ENCODE measurements at regions not wholly inside any gene's neighbourhood (a gene's known extent, or its start where the extent isn't known, plus 50 kb on each side); places are given as distances from the start of the nearest gene placed in this dataset.

DNA sequence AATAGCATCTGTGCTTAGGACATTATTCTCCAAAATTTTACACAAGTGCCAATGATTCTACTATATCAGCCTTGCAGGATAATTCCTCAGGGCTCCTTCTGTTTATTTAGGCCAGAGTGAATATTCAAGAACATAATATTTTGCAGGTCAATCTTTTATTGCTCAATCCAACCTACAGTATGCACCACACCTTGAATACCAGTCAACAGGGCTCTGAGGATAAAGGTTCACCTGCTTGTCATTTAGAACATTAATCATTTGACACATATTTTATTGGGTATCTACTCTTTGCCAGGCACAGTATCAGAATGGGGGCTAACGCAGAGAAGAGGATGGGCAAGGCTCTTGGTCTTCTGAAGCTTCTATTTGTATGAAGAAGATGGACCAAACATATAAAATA, 66.2 kb upstream of the SHISA3 start:
- H3K4me3 ChIP-seq (ENCODE audit: low read length): no peak overlapping the region
- TF ChIP-seq, protein P1, sequence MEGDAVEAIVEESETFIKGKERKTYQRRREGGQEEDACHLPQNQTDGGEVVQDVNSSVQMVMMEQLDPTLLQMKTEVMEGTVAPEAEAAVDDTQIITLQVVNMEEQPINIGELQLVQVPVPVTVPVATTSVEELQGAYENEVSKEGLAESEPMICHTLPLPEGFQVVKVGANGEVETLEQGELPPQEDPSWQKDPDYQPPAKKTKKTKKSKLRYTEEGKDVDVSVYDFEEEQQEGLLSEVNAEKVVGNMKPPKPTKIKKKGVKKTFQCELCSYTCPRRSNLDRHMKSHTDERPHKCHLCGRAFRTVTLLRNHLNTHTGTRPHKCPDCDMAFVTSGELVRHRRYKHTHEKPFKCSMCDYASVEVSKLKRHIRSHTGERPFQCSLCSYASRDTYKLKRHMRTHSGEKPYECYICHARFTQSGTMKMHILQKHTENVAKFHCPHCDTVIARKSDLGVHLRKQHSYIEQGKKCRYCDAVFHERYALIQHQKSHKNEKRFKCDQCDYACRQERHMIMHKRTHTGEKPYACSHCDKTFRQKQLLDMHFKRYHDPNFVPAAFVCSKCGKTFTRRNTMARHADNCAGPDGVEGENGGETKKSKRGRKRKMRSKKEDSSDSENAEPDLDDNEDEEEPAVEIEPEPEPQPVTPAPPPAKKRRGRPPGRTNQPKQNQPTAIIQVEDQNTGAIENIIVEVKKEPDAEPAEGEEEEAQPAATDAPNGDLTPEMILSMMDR (conservative IDR thresholded peaks at IDR 0.05; ENCODE audit: low read depth, low read length): no peak
- DNase-seq (ENCODE audit: low read depth): no peak

DNA sequence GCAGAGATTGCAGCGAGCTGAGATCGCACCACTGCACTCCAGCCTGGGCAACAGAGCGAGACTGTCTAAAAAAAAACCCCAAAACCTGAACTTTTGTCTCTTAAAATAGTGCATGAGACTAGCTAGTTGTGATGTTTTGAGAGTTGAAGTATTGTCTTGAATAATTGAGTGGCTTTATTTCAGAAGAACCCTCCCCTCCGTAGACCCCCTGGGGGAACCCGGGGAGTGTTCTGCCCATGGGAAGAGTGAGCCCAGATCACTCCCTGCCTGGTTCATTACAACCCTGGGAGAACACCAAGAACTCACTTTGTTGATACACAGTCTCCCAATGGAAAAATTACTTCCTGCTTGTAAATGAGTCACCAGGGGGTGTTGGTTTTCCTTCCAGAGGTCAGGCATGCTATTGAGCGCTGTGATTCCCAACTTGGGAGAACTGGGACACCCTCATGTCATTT, 65.3 kb upstream of the SHISA3 start:
- TF ChIP-seq, protein P1 (conservative IDR thresholded peaks at IDR 0.05; ENCODE audit: low read depth, low read length): no peak
- no peak overlapping the region for H3K4me3 ChIP-seq (ENCODE audit: low read length)
- DNase-seq (ENCODE audit: low read depth): no peak

DNA sequence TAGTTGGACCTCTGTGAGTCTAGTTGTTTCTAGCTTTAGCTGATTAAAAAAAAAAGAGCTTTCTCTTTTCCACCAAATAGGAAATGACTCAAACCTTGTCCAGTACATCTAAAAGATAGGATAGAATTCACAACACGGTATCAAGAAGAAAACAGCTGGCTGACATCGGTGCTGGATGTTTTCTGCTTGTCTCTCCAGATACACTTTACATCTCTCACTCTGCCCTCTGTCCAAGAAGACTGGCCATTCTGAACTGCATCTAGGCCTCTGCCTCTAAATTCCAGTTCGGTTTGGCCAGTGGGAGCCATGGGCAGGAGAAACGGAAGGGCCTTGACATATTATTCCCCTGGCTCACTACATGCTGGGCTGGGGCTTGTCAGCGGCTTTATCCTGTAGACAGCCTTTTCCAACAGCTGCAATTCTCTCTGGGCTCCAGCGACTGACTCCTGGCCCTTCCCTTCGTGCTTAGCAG, 57.3 kb upstream of the SHISA3 start:
- TF ChIP-seq, protein P1 (conservative IDR thresholded peaks at IDR 0.05; ENCODE audit: low read depth, low read length): no peak
- no peak for DNase-seq (ENCODE audit: low read depth)
- no peak overlapping the region for H3K4me3 ChIP-seq (ENCODE audit: low read length)

DNA sequence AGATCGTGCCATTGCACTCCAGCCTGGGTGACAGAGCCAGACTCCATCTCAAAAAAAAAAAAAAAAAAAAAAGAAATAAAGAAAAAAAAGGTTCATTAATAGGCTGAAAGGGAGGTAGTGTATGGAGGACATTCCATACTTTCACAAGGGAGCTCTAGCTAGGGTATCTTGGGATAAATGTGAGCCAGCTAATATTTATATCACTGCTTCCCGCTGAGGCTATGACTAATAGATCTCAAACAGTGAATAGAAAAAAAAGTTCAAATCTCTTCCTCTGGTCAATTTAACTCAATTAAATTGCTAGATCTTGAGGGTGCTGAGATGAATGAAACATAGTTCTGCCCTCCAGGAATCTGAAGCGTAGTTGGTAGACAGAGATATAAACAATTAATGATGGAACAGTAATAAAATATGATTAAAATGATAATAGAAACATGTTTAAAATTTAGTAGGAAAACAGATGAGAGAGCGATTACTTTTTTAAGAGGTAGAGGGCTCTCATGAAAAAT, 55.7 kb upstream of the SHISA3 start:
- DNase-seq (ENCODE audit: low read depth): no peak
- TF ChIP-seq, protein P1 (conservative IDR thresholded peaks at IDR 0.05; ENCODE audit: low read depth, low read length): no peak
- no peak overlapping the region for H3K4me3 ChIP-seq (ENCODE audit: low read length)

DNA sequence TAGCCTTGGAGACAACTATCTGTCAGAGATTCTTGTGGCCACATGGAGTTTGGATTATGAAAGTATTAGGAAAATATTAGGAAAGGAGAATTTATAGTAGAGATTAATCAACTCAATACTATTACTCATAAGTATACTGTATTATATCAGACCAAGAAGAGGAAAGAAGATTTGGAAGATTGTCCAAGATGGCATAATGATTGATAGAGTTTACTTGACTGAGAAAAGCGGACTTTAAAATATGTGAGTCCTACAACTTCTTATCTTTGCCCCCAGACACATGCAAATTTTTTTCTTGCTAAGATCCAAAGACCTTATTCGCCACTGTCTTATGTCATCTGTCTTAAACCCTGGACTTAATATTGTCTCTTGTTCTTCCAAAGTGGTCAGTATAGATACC, 54.8 kb upstream of the SHISA3 start:
- DNase-seq (ENCODE audit: low read depth): no peak
- TF ChIP-seq, protein P1 (conservative IDR thresholded peaks at IDR 0.05; ENCODE audit: low read depth, low read length): no peak
- H3K4me3 ChIP-seq (ENCODE audit: low read length): no peak overlapping the region

DNA sequence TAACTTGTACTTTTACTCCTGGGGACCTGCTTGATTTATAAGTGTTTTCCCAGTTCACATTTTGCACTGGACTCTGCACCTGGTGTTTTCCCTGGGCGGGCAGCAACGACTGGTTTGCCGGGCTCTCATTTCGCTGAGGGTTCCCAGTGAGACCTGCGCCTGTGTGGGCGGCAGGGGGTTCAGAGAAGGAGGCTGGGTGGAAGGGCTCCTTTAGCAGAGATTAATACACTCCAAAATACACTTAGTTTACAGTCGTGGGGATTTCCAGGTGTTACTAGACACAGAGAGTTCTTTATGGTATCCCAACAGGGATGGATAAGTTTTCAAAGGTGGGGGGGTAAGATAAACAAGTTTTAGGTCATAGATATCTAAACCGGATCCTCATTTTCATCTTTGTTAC, 53.0 kb upstream of the SHISA3 start:
- no peak overlapping the region for H3K4me3 ChIP-seq (ENCODE audit: low read length)
- TF ChIP-seq, protein P1 (conservative IDR thresholded peaks at IDR 0.05; ENCODE audit: low read depth, low read length): no peak
- DNase-seq (ENCODE audit: low read depth): no peak

DNA sequence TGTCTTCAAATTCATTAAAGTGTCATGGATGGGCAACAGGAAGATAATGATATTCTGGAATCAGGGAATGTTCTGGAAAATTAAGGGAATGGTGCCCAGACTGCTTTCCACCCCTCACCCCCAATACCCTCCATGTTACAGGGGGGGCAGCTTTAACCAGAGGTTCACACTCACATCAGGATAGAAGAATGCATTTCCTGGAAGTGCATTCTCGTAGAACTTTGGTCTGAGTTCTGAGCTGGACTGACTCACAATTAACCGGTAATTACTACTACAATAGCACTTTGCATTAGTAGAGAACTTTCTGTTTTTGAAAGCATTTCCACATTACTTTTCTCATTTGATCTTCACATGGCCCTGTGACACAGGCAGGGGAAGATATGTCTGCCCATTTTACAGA, 52.5 kb upstream of the SHISA3 start:
- no peak for DNase-seq (ENCODE audit: low read depth)
- TF ChIP-seq, protein P1 (conservative IDR thresholded peaks at IDR 0.05; ENCODE audit: low read depth, low read length): no peak
- no peak overlapping the region for H3K4me3 ChIP-seq (ENCODE audit: low read length)

Measured in retinal pigment epithelial cell (primary cell).